Ovary (tissue), 7 donors: ENCODE measurements at regions not wholly inside any gene's neighbourhood (a gene's known extent, or its start where the extent isn't known, plus 50 kb on each side); places are given as distances from the start of the nearest gene placed in this dataset.

Source experiments
- DNase-seq, 5 donors: peaks; one replicate each; pipeline ENCODE4 v3.0.0-alpha.2; 2019 to 2020
- H3K27ac ChIP-seq, 2 donors: fragments of 200-600 bp; one replicate each; pipeline versions ENCODE4 v1.5.1 to v1.8.0; 2019 to 2022
- H3K27me3 ChIP-seq: fragments of 200-600 bp; one replicate; pipeline ENCODE4 v1.8.0; 2022
- H3K36me3 ChIP-seq: fragments of 200-600 bp; sonication (generic); one replicate; pipeline ENCODE4 v1.5.1; 2019
- H3K4me1 ChIP-seq: one replicate; pipeline ENCODE4 v1.8.1; 2013; ENCODE audit warnings: mild to moderate bottlenecking, moderate library complexity; ENCODE audit not compliant: insufficient read depth
- H3K4me3 ChIP-seq: fragments of 200-600 bp; sonication (generic); one replicate; pipeline ENCODE4 v1.5.1; 2017
- H3K9me3 ChIP-seq, 2 donors: fragments of 200-600 bp in 1 of 2; sonication (generic) in 1 of 2; one replicate each; pipeline versions ENCODE4 v1.5.1 to v1.8.1; 2013 to 2019; ENCODE audit warnings: mild to moderate bottlenecking in 1 of 2, moderate library complexity in 1 of 2
- CTCF ChIP-seq, 3 donors: fragments of 450-650 bp in 2 of 3; fragments of 200-600 bp in 1 of 3; IDR thresholded peaks; one replicate each; pipeline versions ENCODE4 v1.5.1 to v1.8.0; 2016 to 2022; ENCODE audit warnings: antibody characterized with exemption in 3 of 3, mild to moderate bottlenecking in 1 of 3
- EP300 ChIP-seq: sonication (generic); formaldehyde crosslinking; IDR thresholded peaks from one replicate; pipeline ENCODE4 v1.6.1; 2017; ENCODE audit warnings: antibody characterized with exemption
- POLR2A ChIP-seq: fragments of 450-650 bp; IDR thresholded peaks from one replicate; pipeline ENCODE4 v1.6.1; 2017; ENCODE audit warnings: antibody characterized with exemption, mild to moderate bottlenecking, moderate library complexity
- WGBS, 3 donors: extraction: QIAGEN DNeasy Blood & Tissue Kit in 1 of 3; methylation state at CpG; one replicate each; pipeline versions ENCODE4 v1.1.5 to v1.1.7; 2013 to 2017; 5-methylcytosine and 5-hydroxymethylcytosine counted together
- intact Hi-C, 4 donors: fragments of 100-400 bp; cut with DNase I; formaldehyde crosslinking; loops; one replicate each; pipeline versions ENCODE4 v1.11.0 to v1.15.1; 2022 to 2023
- donor health status: DM: no; HTN: no; CAD: no; lungs with moderate emphysema.
- donor health status: DM: no; HTN: no; CAD: no.
- donor health status: Bipolar disorder and iron deficiency.
- donor health status: DM: no; HTN: no; CAD: no.
- donor health status: DM: yes; HTN: yes; CAD: no.

DNA sequence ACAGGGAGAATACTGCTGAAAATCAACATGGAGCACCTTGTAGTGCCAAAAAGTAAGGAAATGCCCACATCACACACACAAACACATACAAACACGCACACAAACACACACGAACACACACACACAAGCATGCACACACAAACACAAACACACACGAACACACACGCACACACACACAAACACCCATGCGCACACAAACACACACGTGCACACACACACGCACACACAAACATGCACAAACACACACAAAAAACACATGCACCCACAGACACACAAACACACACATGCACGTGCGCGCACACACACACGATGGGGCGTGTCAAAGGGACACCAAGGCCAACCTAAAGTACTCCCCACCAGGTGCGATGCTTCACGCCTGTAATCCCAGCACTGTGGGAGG, 61.7 kb upstream of the C14orf180 start:
- TF ChIP-seq EP300 (no peak), CTCF (IDR thresholded peaks at IDR 0.05) (no peak), POLR2A (no peak)
- Histone ChIP-seq H3K27me3 (no peaks in the 10 kb centered on the region), H3K4me1 (no peaks in the 10 kb centered on the region), H3K27ac (no peak overlapping the region), H3K36me3 (no peaks in the 10 kb centered on the region), H3K9me3 (no peaks in the 10 kb centered on the region), H3K4me3 (no peak overlapping the region)
- DNase-seq, result no peak
- intact Hi-C loops, result no loop called here
- WGBS, 3 donors, result 84 to 92% (median 91%) methylated on average over 14 of the region's 14 CpGs

GRCh38 chr14:104518659-104519350, 60.8 kb upstream of the C14orf180 start:
- no peaks in the 10 kb centered on the region for H3K4me1 ChIP-seq
- 72 to 75% (median 73%) methylated on average over 18 of the region's 18 CpGs for WGBS, 3 donors

GRCh38 chr14:104519721-104520120, 59.8 kb upstream of the C14orf180 start:
- H3K9me3 ChIP-seq, result no peaks in the 10 kb centered on the region
- intact Hi-C loops, result no loop called here
- H3K36me3 ChIP-seq, result no peaks in the 10 kb centered on the region
- TF ChIP-seq POLR2A (no peak), CTCF (IDR thresholded peaks at IDR 0.05) (no peak), EP300 (no peak)
- no peaks in the 10 kb centered on the region for H3K4me1 ChIP-seq
- 75 to 77% (median 75%) methylated on average over 8 of the region's 8 CpGs for WGBS, 3 donors
- no peaks in the 10 kb centered on the region for H3K27me3 ChIP-seq
- DNase-seq, result no peak
- no peak overlapping the region for H3K27ac ChIP-seq
- H3K4me3 ChIP-seq, result no peak overlapping the region

More at GRCh38 chr14:104518659-104519350, 60.8 kb upstream of the C14orf180 start:
- H3K9me3 ChIP-seq, result no peaks in the 10 kb centered on the region
- no peak for DNase-seq
- intact Hi-C loops, result no loop called here
- H3K4me3 ChIP-seq, result no peak overlapping the region
- H3K27ac ChIP-seq, result no peak overlapping the region
- H3K36me3 ChIP-seq, result no peaks in the 10 kb centered on the region
- no peak for TF ChIP-seq CTCF (IDR thresholded peaks at IDR 0.05)
- TF ChIP-seq POLR2A, result no peak
- no peak for TF ChIP-seq EP300
- no peaks in the 10 kb centered on the region for H3K27me3 ChIP-seq

GRCh38 chr14:104520620-104521410, 58.7 kb upstream of the C14orf180 start:
- Histone ChIP-seq H3K4me3 (no peak overlapping the region), H3K27me3 (no peaks in the 10 kb centered on the region), H3K4me1 (no peaks in the 10 kb centered on the region), H3K36me3 (no peaks in the 10 kb centered on the region), H3K9me3 (no peaks in the 10 kb centered on the region), H3K27ac (no peak overlapping the region)
- DNase-seq, result no peak
- intact Hi-C loops, result no loop called here
- 80 to 82% (median 82%) methylated on average over 13 of the region's 13 CpGs for WGBS, 3 donors
- TF ChIP-seq EP300 (no peak), POLR2A (no peak), CTCF (IDR thresholded peaks at IDR 0.05) (no peak)
